ENCODE measurements at regions not wholly inside any gene's neighbourhood (a gene's known extent, or its start where the extent isn't known, plus 50 kb on each side); places are given as distances from the start of the nearest gene placed in this dataset.

DNA sequence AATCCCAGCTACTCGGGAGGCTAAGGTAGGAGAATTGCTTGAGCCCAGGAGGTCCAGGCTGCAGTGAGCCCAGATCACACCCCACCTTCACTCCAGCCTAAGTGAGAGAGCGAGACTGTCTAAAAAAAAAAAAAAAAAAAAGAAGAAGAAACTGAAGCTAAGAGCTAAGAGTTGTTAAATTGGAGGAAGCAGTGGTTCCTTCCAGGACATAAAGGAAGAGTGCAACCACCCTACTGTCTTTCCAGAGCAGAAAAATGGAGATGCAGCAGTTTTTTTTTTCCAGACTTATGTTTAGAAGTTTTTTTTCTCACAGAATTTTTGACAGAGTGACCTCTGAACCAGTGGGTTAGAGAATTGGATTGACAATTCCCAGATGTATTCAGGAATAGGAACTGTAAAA is 88.7 kb downstream of the HLX start:
- TF ChIP-seq GATA2 (IDR thresholded peaks at IDR 0.05; ENCODE audit: low read depth, low read length) = no peak
- TF ChIP-seq GATA3 (IDR thresholded peaks at IDR 0.05; ENCODE audit: low read depth, low read length) = no peak

DNA sequence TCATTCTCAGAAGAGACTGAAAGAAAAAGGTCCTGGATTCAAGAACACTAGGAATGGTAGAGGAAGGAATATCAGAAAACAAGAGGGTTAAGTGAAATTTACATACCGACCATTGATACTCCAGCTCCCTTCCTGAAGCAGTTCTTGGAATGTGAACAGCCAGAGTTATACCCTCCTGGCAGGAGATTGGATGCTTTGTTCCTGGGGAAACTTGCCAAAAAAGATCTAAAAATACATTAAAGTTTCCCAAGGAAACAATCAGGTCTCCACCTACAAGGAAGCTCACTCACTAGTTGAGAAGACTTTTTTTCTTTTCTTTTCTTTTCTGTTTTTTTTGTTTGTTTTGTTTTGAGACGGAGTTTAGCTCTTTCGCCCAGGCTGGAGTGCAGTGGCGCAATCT is 91.1 kb downstream of the HLX start:
- TF ChIP-seq GATA3 (IDR thresholded peaks at IDR 0.05; ENCODE audit: low read depth, low read length) = no peak
- no peak for TF ChIP-seq GATA2 (IDR thresholded peaks at IDR 0.05; ENCODE audit: low read depth, low read length)

DNA sequence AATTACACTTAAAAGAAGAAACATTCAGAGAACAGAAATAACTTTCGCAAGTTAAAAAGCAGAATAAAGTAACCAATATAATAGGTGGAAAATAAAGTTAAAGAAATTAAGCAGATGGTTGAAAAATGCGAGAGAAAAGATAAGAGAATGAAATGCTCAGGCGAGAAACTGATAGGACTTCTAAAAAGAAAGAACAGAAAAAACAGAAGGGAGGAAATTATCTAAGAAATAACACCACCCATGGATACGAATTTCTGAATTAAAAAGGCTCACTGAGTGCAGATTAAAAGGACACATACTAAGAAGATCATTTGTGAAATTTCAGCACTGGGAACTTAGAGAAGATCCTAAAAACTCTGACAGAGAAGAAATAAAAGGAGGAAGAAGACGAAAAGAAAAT is 92.0 kb downstream of the HLX start:
- TF ChIP-seq GATA3 (IDR thresholded peaks at IDR 0.05; ENCODE audit: low read depth, low read length) (no peak), GATA2 (IDR thresholded peaks at IDR 0.05; ENCODE audit: low read depth, low read length) (no peak)

DNA sequence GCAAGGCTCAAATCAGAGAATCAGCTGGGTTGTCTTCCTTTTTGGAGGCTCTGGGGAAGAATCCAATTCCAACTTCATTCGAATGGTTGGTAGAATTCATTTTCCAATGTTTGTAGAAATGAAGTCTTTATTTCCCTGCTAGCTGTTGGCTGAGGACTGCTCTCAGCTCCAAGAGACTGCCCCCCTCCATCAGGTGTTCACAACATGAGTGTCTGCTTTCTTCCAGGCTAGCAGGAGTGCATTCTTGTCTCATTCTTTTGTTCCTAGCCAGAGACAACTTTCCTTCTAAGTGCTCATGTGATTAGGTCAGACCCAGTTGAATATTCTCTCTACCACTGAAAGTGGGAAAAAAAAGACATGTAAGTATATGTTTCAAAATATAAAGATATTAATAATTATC is 95.2 kb downstream of the HLX start:
- no peak for TF ChIP-seq GATA2 (IDR thresholded peaks at IDR 0.05; ENCODE audit: low read depth, low read length)
- no peak for TF ChIP-seq GATA3 (IDR thresholded peaks at IDR 0.05; ENCODE audit: low read depth, low read length)

DNA sequence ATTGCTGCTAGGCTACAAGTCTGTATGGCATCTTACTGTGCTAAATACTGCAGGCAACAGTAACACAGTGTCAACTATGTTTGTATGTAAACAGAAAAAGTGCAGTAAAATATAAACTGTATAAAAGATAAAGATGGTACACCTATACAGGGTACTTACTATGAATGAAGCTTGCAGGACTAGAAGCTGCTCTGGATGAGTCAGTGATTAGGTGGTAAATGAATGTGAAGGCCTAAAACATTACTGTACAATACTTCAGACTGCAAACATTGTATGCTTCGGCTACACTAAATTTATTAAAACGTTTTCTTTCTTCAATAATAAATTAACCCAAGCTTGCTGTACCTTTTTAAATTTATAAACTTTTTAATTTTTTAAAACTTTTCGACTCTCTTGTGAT is 97.1 kb downstream of the HLX start:
- TF ChIP-seq GATA2 (IDR thresholded peaks at IDR 0.05; ENCODE audit: low read depth, low read length) (no peak), GATA3 (IDR thresholded peaks at IDR 0.05; ENCODE audit: low read depth, low read length) (no peak)

DNA sequence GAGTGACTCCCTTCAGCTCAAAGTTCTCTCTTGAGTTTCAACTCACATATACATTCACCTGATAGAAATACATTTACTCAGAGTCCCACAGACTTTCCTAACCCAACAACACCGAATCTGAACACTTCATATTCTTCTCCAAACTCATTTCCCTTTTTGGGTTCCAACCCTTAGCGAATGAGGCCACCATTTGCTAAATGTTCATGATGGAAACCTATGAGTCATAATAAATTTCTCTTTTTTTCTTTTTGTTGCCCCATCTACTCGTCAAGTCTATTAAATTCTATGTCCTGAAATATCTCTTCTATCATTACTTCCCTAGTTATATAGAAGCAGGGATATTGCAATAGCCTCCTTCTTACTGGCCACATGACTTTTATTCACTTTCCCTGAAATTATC is 100.1 kb downstream of the HLX start:
- TF ChIP-seq GATA3 (IDR thresholded peaks at IDR 0.05; ENCODE audit: low read depth, low read length) (no peak), GATA2 (IDR thresholded peaks at IDR 0.05; ENCODE audit: low read depth, low read length) (no peak)

DNA sequence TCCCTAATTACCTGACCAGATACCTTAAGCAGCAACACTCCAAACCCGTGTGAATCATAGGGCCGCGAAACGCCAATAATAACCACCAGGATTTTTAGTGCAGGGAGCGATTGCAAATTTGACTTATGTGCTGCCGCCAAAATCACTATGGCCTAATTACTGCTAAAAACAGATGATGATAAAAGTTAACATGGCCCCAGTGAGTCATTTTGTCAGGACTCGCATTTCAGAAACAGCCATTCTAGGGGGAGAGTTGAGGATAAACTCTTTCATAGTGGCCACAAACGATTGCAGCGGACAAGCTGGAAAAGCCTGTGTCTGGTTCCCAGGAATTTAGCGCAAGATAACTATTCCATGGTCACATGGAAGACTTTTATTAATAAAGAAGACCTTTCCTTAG is 103.4 kb downstream of the HLX start:
- TF ChIP-seq GATA3 (IDR thresholded peaks at IDR 0.05; ENCODE audit: low read depth, low read length) (no peak), GATA2 (IDR thresholded peaks at IDR 0.05; ENCODE audit: low read depth, low read length) (no peak)

DNA sequence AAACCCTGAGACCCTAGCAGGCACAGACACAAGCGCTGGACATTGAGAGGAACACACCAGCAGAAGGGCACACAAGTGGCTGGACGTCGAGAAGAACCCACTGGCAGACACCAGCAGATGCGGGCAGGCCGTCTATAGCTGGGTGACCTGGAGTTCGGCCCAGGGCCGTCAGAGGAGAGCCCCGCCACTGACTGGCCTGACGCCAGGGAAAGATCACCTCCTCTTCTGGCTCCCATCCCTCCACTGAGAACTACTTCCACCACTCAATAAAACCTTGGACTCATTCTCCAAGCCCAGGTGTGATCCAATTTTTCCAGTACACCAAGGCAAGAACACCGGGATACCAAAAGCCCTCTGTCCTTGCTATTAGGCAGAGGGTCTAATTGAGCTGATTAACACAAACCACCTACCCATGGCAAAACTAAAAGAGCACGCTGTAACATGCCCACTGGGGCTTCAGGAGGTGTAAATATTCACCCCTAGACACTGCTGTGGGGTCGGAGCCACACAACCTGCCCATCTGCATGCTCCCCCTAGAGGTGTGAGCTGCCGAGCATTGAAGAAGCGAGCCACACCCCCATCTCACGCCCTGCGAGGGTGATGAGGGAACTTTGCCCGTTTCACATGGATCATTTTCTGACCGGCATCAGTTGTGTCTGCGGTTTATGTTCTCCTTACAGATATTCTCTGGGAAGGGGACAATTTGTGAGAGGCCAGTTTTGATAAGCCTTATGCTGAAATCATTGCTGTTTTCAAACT is 104.8 kb downstream of the HLX start:
- TF ChIP-seq GATA3 (IDR thresholded peaks at IDR 0.05; ENCODE audit: low read depth, low read length) (no peak), GATA2 (IDR thresholded peaks at IDR 0.05; ENCODE audit: low read depth, low read length) (no peak)

DNA sequence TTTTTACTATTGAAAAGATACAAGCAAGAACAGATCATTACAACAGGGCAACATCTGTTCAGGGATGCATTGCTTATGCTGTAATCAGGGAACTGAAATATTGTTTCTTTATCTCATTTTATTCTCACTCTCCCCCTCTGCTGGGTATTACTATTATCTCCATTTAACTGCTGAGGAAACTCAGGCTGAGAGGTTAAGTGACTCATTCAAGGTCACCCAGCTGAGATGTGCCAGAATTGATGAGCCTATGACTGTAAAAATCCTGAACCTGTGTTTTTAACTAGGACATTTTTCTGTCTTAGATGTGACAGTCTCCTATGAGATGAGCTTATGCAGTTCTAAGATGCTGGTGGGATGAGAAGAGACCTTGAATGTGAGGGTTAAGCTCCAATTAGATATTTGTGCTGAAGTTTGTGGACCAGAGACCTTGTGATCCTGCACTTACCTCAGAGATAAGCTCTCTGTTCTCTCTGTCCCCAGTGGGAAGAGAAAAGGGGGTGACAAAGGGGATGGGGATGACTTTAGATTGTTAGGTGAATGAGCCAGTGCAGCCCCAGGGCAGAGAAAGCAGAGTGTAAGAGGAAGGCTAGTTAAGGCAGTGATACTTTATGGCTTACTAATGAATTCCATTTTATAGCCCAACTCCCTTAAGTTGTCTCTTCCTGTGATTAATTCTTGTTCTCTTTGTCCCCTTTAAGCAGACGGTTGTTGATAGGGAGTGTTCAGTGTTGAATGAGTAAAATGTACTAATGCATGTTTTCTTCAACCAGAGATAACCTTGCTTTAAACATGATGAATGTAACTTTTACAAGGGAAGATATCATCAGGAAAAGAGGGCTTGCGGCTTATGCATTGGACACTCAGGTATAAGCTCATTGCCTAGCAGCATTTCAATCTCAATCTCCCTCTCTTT is 111.4 kb downstream of the HLX start:
- no peak for TF ChIP-seq GATA3 (IDR thresholded peaks at IDR 0.05; ENCODE audit: low read depth, low read length)

DNA sequence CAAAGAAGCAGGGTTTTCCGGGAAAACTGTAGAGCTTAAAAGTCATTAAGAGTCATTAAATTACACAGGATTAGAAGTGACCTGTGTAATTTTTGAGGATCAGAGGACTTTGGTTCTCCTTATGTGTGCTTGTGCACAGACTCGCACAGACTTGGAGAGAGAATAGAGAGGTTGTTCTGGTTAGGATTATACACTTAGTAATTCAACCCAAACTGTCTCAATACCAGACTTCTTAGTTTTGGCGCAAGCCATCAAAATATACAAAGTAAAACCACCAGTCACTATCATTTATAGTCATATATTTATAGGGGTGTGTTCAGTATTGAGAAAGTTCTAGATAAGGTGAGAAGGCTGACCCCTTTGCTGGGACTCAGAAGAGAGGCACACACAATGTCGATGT is 112.3 kb downstream of the HLX start:
- TF ChIP-seq GATA2 (IDR thresholded peaks at IDR 0.05; ENCODE audit: low read depth, low read length) (no peak), GATA3 (IDR thresholded peaks at IDR 0.05; ENCODE audit: low read depth, low read length) (no peak)

DNA sequence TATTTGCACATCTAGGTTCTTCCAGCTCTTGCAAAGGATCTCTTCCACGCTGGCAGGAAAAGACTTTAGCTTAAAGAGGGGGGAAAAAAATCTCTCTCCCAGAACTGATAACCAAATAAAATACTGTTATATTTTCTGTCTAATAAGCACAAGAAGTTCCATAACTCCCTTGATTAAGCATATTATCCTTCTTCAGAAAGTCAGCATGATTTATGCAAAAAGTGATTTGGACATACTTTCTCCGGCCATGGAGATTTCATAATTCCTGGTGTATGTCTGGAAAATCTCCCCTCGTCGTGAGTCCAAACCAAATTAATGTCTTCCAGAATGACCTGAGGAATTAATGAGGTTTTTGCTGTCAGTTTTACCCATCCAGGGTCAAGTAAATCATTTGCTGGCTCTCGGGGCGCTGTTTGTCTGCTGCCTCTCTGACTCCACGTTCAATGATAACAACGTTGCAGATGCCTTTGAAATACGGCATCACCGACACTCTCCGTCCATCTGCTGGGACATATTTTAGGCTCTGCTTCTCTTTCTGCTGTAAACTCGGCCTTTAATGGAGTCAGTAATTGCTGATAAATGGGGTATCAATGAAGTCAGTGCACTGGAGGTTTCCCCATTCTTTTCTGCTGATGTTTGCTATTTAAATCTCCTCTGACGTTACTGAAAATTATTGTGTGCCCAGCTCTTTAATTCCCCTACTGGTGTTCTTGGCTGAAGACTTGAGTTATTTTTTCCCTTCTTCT is 112.9 kb downstream of the HLX start:
- no peak for TF ChIP-seq GATA2 (IDR thresholded peaks at IDR 0.05; ENCODE audit: low read depth, low read length)
- no peak for TF ChIP-seq GATA3 (IDR thresholded peaks at IDR 0.05; ENCODE audit: low read depth, low read length)

DNA sequence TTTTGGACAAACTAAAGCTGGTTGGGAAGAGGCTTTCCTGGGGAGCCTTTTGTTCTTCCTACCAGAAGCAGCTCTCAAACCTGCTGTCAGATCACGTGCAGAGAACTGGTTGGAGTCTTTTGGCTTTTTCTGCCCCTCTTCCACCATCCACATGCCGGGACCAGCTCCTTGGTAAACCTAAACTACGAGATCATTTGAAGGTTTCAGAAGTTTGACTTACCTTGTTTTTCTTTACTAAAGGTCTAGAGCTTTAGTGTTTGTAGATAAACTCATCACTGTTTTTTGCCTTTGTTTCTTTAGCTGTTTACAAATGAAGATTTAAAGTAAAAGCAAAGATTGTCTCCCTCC is 113.4 kb downstream of the HLX start:
- TF ChIP-seq GATA3 (IDR thresholded peaks at IDR 0.05; ENCODE audit: low read depth, low read length) (no peak), GATA2 (IDR thresholded peaks at IDR 0.05; ENCODE audit: low read depth, low read length) (no peak)

DNA sequence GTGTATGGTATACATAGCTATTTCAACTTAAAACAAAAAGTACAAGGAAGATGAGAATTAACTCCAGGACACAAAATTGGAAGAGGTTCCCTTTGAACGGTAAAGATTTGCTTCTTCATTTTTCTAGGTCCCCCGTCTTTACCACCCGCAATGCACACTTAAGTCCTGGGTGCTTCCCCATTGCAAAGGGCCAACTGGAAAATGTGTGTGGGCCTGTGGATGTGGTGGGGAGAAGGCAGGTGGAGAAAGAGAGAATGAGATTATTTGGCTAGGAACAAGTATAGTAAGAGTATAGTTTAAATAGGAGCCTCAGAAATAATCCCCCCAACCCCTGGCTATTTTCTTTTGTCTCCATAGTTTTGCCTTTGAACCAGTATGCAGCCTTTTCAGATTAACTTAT is 115.4 kb downstream of the HLX start:
- TF ChIP-seq GATA2 (IDR thresholded peaks at IDR 0.05; ENCODE audit: low read depth, low read length) (no peak), GATA3 (IDR thresholded peaks at IDR 0.05; ENCODE audit: low read depth, low read length) (no peak)

DNA sequence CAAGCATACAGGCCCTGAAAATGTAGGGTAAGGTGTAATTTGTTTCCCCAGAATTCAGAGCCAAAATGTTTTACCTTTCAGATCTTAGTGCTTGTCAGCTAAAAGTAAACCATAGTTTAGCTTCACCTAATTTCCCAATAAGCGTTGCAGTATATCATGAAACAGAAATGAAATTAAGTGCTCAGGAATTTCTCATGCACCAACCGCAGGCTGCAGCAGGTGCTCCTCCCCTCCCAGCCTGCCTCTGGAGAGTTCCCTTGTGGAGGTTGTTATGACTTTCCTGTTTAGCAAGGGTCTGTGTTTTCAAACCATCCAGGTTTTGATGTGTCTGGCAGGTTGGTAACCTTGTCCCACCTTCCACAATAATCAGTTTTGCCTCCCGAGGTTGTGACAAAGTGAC is 118.5 kb downstream of the HLX start:
- no peak for TF ChIP-seq GATA3 (IDR thresholded peaks at IDR 0.05; ENCODE audit: low read depth, low read length)
- TF ChIP-seq GATA2 (IDR thresholded peaks at IDR 0.05; ENCODE audit: low read depth, low read length) = no peak

Data from SH-SY5Y (cell line).